Activated gamma-delta T cell treated with anti-CD3 and anti-CD28 coated beads, Interleukin-2, amount 50 U/mL, for 16 hours (primary cell): ENCODE measurements at regions not wholly inside any gene's neighbourhood (a gene's known extent, or its start where the extent isn't known, plus 50 kb on each side); places are given as distances from the start of the nearest gene placed in this dataset.

Experiments
- DNase-seq: peaks from one replicate; pipeline ENCODE4 v3.0.0-alpha.2; 2020; ENCODE audit warnings: low read depth

DNA sequence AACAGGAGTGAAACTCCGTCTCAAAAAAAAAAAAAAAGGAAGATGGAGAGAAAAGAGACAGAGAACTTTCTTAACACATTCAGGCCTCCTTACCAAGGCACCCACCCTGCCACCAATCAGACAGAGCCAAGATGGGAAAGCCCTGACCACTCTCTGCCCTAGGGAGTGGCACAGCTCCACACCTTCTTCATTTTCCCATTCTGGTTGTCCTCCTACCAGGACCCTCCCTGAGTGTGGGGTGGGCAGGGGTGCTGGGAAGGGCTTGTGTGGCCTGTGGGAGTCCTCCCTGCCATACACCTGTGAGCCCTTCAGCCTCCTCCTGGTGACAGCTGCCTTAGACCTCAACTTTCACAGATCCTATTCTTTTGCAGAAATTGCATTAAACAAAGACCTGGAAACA is 513.6 kb downstream of the BCL11B start:
- no peak for DNase-seq

DNA sequence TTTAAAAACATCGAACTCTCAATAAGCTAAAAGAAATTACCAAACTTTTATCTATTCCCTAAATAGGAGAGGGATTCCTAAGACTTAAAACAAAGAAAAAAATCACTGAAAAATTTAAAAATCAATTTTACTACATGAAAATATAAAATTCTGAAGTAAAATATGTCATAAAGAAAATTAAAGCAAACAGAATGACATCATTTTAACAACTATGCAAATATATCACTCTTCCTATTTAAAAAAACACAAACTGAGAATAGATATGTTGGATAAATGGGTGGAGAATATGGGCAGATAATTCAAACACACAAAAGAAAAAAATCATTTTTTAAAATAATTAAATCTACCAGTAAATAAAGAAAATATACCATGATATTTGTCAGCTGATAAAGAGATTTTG is 510.0 kb downstream of the BCL11B start:
- DNase-seq, result no peak

DNA sequence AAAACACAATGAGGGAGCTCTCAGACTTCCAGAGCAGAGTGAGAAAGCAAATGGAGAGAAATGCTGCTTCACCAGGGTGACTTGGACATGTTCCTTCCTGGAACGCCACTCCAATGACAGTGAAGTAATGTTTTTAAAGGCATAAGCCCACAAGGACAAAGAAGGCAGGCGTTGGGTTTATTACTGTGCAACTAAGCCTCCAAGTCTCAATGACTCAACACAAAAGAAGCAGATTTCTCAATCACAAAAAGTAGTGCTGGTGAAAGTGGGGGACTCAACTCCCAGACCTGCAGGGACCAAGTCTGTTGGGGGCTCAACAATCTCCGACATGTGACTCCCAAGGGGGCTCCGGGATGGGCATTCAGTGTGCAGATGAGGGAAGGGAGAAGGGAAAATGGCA is 505.2 kb downstream of the BCL11B start:
- DNase-seq, result no peak

DNA sequence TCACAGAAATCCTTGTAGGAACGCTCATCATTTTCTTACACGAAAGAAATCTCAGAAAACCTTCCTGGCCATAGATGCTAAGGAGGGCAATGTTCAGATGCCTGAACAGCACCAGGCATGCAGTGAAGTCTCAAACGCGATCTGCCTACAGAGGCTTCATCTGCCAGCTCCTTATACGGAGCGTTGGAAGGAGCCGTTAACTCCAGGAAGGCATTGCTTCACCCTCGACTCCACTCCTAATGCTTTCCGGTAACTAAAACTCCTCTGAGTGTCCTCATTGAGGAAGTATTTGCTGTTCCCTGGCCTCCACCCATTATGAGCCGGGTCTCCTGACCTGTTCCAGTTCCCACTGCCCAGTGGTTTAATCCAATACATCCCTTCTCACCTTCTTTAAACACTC is 502.7 kb downstream of the BCL11B start:
- DNase-seq, result no peak

DNA sequence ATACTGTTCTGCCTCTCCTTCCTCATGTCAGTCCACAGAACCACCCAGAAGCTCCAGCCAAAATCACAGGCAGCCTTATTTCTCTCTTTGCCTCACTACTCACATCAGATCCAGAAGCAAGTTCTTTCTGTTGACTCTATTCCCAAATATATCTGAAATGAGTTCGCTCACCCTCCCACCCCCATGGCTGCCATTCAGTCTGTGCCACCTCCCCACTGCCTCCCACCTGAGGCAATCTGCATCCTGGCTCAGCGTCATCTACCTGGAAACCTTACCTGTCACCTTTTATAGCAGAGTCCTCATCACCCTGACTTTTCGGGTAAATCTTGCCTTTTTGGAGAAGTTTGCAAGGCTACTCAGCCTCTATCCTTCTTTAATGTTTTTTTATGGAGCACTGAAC is 501.8 kb downstream of the BCL11B start:
- no peak for DNase-seq

DNA sequence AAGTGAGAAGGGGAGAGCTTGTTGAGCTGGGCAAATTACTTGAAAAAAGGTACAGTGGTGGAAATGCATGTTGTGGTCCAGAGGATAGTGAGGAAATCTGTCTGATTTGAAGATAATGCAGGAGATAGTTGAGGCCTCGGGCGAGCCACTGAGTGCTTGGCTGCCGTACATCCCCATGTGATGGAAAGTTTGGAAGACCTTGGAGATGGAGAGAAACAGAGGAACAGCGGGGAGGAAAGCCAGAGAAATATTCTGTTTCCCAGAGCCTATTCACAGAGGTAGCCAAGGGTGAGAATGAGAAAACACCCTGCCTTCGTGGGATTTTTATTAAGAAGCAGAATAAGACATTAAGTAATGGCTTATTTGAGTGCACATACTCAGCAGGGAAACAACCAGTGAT is 498.2 kb downstream of the BCL11B start:
- DNase-seq, result no peak

DNA sequence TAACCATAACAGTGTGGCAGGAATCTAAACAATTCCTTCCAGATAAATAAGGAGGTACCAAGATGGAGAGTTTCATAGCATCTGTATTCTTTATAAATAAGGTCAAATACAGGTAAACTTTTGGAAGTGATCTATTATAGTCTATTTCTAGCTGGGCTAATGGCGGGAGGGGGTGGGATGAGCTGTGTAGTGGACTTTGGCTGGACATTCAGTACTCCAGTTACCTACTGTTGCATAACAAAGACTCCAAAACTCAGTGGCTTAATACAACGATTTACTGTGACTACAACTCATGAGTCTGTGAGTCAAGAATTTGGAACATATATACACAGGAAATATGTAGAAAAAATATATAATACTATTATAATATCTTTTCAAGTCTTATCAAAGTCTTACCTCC is 496.1 kb downstream of the BCL11B start:
- no peak for DNase-seq

DNA sequence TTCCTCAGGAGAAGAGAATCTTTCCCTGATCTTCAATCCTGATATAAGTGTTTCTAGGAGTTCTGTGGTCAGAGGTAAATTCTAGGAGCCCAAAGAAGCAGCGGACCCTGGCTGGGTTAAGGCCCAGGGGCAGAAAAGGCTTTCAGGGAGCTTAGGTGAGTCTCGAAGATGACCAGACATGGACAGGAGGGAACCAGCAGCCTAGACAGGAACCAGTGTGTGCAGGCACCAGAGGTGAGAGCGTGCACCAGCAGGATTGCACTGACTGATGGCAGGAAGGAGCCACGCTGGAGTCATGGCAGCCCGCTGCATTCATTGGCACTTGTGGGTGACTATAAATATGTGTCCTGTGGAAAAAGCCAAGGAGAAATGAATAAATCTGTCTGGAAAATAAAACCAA is 489.9 kb downstream of the BCL11B start:
- no peak for DNase-seq

DNA sequence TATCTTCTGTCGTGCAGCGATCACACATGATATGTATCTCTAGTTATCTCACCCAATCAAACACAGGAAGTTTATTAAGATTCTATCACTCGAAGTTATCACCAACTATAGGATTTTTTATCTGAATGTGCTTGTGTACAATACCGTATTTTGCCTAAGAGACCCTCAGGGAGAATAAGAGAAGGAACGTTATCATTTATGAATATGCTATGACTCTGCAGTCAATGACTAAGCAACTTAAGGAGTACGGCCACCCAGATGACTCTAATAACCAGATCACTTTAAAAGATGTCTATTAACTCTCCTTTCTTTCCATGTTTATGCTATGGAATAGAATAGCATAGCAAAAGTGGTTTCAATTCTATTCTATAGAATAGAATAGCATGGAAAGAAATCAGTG is 486.4 kb downstream of the BCL11B start:
- DNase-seq, result no peak

DNA sequence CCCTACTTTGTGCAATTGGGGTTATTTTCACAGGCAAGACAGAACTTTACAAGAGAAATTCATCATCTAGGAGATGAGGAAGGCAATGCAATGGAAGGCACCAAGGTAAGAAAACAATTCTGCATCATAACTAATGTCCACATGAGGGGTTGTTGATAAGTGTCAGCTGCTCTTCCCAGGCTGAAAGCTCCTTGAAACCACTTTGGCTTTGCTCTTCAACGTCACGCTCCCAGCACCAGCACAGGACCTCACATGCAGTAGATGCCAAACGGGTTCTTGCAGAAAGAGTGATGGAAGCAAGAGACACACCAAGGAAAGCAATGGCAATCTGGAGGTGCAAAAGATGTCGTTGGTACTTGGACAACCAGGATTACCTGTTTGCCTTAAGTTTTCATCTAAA is 485.5 kb downstream of the BCL11B start:
- no peak for DNase-seq

DNA sequence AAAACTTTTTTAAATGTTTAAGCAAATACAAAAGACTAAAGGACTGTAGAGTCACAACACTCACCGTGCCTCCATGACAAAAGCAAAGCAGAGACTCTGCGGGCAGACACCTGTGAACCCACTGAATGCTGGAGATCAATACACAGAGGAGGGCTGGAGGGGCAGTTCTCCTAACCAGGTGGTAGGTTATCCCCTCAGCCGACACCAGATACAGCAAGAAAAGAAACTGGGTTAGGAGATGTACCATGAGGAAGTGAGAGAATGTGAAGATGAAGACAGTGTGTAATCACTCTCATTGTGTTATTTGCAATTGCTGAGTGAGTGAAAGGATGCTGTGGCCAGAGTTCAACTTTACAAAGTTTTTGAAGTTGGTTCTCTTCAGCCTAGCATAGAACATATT is 480.3 kb downstream of the BCL11B start:
- no peak for DNase-seq

DNA sequence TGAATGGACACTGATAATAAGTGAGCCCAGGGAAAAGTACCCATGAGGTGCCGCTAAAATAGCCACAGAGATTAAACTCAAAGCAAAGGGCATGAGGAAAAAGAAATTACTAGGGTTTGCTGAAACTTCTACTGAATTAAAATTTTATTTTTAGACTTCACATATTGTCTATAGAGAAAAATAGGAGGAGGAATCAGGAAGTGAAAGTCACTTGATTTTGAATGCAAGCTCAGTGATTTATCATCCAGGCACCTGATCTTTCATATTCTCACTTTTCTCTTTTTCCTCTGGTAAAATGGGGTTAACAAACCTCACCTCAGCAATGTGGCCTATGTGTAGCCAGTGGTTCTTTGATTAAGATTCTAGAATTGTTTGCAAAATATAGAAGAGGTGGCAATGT is 479.8 kb downstream of the BCL11B start:
- DNase-seq, result no peak

DNA sequence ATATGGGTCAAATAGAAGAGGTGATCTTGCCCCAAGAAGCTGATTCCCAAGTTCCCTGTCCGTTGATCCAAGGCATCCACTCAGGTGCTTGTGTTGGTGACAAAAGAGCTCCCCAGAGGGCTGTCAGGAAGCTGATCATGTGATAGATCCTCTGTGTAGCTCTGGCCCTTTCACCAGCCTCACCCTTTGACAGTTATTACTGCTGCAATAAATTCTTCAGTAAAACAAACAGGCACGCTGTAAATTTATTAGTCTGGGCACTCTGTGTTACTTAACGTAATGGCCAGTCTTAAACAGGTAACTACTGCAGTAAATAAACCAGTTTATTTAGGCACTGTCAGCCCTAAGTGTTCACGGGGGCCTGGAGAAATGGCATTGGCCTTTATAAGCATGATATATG is 473.9 kb downstream of the BCL11B start:
- no peak for DNase-seq

DNA sequence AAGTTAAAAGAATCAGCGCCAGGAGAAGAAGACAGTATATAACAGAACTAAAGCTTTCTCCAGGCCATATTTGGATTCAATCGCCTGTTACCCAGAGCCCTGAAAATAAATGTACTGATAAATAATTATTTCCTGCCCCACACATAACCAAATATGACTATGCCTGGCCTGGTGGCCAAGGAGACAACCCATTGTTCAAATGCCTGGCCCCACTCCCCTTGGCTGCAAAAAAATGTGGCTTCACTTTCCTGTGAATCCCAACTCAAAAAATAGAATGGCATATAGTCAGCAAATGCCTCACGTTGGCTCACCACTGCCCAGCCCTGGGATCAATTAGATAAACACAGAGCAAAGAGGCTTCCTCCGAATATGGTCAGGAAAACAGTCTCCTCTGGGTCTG is 472.1 kb downstream of the BCL11B start:
- DNase-seq, result no peak

DNA sequence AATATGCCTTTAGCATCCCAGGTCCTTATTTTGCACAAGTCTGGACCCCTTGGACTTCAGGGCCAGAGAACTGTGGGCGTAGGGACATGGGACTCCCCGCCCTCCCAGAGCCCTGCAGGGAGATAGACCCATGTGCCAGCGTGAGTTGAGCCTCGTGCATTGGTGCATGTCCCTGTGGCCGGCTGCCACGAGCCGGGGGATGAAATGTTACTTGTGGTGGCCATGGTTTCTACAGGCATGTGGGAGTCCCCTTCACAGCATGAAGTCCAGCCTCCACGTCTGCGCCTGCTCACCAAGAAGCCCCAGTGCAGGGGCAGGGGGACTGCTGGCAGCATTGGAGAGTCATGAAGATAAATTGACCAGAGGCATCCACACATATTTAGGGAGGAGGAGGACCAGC is 470.0 kb downstream of the BCL11B start:
- no peak for DNase-seq

DNA sequence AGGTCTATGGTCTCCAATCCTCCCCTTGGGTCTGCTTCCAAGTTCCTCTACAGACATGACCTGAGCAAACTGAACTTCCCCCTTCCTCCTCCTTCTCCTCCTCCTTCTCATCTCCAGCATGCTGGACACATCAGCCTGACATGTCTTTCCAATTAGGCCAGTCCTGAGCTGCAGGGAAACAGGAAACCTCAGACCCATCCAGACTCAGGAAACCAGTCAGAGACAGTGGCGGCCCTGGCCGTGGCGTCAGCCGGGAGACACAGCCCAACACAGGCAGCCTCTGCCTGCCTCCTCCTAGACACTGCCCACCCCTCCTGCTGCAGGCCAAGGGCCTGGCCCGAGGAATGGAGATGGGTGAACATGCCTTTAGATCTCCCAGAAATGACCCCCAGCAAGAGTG is 468.8 kb downstream of the BCL11B start:
- DNase-seq, result no peak

DNA sequence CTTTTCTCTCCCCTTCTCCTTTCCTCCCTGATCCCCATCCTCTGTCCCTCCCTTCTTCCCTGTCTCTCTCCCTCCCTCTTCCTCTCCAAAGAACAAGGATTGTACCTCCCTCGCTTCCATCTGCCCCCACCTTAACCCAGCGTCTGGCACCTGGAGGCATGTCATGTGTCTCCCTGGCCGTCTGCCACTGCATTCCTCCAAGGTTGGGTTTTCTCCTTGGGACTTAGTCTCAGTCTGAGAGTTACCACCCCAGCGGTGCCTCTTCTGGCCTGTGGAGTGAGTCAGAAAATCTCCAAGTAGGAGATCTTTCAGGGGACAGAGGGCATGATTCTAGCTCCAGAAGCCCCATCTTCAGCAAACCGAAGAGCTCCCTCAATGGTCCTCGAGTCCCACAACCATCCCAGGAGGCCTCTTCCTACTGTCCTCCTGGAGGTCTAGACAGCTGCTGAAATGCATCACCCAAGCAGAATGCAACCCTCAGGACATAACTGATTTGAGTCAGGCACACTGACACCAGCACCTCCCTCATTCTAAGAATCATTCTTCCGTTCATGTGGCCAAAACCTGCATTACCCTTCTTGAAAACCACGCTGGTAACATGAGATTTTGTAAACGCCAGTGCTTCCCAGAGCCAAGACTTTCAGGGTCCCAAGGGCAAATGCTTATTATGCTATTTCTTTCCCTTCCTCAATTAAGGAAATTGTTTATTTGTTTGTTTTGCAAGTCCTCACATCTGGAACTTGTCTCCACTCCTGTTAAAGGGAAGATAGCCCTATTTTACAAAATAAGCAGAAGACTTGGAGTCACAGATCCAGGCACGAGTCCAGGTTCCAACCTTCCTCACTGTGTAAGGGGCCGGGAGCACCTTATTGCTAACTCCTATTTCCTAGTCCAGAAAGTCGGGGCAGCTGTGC is 463.2 kb downstream of the BCL11B start:
- DNase-seq, result no peak

DNA sequence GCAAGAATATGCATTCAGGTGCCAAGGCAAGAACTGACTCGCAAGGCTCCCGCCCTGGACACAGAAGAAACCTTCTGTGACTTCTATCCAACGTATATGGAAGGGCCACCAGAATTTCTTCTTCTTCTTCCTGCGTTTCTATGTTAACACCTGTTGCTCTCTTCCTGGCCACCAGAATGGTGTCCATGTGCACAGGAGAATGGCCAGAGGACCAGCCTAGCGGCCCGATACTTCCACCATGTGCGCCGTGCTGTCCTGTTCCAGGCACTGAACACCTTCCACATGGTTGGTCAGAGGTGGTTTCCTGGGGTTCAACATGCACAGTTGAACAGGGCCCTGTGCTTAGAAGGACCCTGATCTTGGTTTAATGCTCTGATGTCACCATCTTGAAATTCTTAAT is 455.8 kb downstream of the BCL11B start:
- DNase-seq, result no peak

DNA sequence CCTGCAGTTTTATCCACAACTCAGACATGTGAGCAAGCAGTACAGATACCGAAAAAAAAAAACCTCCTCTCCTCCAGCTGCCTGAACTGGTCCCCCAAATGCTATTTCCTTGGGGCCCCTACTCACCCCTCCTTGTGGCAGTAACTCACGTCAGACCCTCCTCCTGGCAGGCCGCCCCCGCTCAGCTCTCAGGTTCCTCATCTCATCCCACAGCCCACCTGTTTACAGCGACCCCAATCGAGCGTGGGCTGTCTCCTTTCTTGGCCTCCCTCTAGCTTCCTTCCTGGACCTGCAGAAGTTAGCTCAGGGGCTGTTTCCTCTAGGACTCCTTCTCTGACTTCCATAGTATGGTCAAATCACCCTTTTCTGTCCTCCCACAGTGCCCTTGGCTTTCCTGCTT is 455.3 kb downstream of the BCL11B start:
- DNase-seq, result no peak

DNA sequence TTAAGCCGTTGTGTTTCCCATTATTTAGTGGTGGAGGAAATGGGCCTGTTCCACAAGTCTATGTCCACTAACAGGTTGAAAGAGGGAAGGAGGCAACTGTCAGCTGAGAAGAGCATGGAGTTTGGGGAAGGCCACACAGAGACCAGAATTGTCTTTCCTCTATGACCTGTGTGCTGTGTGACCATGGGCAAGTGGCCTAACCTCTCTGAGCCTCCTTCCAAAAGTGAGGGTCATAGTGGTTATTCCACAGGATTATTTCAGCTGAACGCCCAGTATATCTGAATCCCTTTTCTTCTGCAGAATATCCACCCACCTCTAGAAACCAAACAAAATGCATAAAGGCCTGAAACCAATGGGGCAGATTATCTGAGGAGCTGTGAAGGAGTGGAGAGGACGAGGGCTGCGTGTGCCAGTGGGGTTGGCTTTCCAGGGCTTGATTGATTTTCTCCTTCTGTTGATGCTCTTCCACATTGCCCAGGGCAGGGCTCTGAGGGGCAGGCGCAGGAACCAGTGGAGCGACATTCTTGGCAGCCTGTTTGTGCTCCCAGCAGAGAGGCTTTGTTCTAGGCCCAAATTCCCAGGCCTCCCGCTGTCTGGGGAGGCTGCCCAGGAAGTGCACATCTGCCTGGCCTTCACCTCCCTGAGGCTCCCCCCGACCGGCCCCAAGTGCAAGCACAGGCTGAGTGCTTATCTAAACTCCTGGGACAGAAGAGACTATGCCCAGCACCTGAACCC is 452.7 kb downstream of the BCL11B start:
- DNase-seq, result no peak

DNA sequence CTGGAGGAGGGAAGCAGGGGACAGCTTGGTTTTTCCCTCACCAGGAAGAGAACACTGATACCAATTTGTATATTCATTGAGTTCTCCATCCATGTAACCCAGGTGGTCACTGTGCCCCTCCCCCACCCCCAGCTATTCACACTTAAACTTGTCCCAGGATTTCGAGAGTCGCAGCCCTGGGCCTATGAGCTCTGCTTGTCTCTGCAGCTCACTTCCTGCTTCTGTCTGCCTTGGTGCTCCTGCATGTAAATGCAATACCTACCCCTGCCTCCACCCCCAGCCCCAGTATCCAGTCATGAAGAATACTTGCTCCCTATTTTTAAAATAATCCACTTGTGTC is 452.2 kb downstream of the BCL11B start:
- DNase-seq, result no peak

DNA sequence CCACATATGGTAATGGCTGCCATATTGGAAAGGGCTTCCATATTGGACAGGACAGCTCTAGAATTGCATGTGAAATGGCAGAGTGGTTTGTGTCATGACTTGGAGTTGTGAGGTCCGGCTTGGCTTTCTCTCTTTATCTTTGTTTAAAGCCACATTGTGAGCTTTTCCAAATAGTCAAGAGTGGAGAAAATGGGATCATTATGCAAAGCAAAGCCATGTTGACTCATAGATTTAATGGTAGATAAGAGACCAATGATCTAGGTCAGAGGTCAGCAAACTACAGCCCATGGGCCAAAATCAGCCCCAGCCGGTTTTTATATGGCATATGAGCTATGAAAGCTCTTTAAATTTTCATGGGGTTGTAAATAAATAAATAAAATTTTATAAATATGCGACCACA is 449.1 kb downstream of the BCL11B start:
- no peak for DNase-seq

DNA sequence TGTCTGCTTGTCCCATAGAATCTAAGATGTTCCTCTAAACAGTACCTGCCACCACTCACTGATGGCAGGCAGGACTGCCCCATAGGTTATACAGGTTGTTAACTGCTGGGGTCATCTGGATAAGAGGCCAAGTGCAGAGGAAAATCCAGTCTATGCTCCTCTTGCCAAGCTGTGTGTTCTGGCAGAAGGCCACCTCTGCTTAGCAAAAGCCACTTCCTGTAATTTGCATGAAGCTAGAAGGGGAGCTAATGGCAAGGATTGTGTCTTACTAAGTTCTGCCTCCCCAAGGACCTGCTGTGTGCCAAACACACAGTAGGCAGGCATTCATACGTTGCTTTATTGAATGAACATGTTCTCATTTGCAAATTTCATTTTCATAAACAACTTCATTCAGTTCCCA is 445.4 kb downstream of the BCL11B start:
- no peak for DNase-seq

DNA sequence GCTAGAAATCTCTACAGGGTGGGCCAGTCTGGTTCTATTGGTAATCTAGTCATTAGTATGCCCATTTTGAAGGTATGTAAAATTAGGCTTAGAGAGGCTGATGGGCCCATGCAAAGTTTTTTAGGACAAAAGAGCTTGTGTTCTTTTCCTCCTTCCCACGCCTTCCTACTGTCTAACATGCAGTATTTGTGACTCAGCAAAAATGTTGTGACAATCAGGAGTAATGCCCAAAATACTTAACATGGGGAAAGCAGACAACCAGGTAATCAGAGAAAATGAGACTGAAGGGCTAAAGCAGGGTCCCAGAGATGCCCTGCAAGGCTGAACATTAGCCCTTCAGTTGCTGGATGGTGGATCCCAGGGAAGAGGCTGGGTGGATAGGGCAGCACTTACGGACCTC is 437.9 kb downstream of the BCL11B start:
- no peak for DNase-seq
